Hindlimb muscle (tissue), 1 donor: ENCODE measurements at regions not wholly inside any gene's neighbourhood (a gene's known extent, or its start where the extent isn't known, plus 50 kb on each side); places are given as distances from the start of the nearest gene placed in this dataset.

Experiments used
- DNase-seq: peaks from one replicate; pipeline ENCODE4 v3.0.0-alpha.2; 2013

GRCh38 chr18:34978953-34979608, 62.1 kb upstream of the MAPRE2 start:
- DNase-seq: peak; percentile 85

- no peak for DNase-seq
Observed at GRCh38 chr18:34981487-34981886, 59.7 kb upstream of the MAPRE2 start.

- DNase-seq: no peak
Observed at GRCh38 chr18:34985963-34986362, 55.2 kb upstream of the MAPRE2 start.

DNA sequence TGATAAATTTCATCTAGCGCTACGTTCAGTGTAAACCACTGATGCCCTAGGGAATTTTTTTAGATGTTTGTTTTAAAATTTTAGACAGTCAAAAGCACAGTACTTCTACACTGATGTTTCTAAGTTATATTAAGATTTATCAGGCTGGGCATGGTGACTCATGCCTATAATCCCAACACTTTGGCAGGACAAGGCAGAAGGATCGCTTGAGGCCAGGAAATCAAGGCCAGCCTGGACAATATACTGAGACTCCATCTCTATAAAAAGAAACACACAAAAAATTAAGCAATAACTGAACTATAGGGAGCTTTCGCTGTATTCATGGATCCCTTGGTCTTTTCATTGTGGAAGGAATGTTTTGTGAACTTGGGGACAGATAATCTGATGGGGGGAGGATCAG, 50.6 kb upstream of the MAPRE2 start:
- DNase-seq: no peak

- DNase-seq: no peak
Observed at GRCh38 chr18:34991152-34991551, 50.1 kb upstream of the MAPRE2 start.
